Suprapubic skin (tissue), 4 donors: ENCODE measurements at regions not wholly inside any gene's neighbourhood (a gene's known extent, or its start where the extent isn't known, plus 50 kb on each side); places are given as distances from the start of the nearest gene placed in this dataset.

Experiments used
- DNase-seq, 2 donors: peaks; one replicate each; pipeline ENCODE4 v3.0.0-alpha.2; 2019; ENCODE audit warnings: low spot score in 2 of 2
- H3K27ac ChIP-seq: fragments of 200-600 bp; sonication (generic); one replicate; pipeline ENCODE4 v1.5.1; 2019
- H3K27me3 ChIP-seq: fragments of 200-600 bp; sonication (generic); one replicate; pipeline ENCODE4 v1.5.1; 2019
- H3K36me3 ChIP-seq: fragments of 200-600 bp; sonication (generic); one replicate; pipeline ENCODE4 v1.5.1; 2019
- H3K4me1 ChIP-seq: fragments of 200-600 bp; sonication (generic); one replicate; pipeline ENCODE4 v1.5.1; 2019
- H3K4me3 ChIP-seq: fragments of 200-600 bp; sonication (generic); one replicate; pipeline ENCODE4 v1.5.1; 2019; ENCODE audit warnings: mild to moderate bottlenecking
- H3K9me3 ChIP-seq: fragments of 200-600 bp; sonication (generic); one replicate; pipeline ENCODE4 v1.5.1; 2019
- EP300 ChIP-seq: sonication (generic); formaldehyde crosslinking; IDR thresholded peaks from one replicate; pipeline ENCODE4 v1.6.1; 2017; ENCODE audit warnings: antibody characterized with exemption
- POLR2A ChIP-seq, 2 donors: fragments of 450-650 bp; IDR thresholded peaks; one replicate each; pipeline ENCODE4 v1.6.1; 2017; ENCODE audit warnings: antibody characterized with exemption in 2 of 2, mild to moderate bottlenecking in 2 of 2, moderate library complexity in 2 of 2
- POLR2AphosphoS5 ChIP-seq, 3 donors: sonication (generic); formaldehyde crosslinking; IDR thresholded peaks; one replicate each; pipeline ENCODE4 v1.6.1; 2017; ENCODE audit warnings: antibody characterized with exemption in 3 of 3
- WGBS: methylation state at CpG from one replicate; pipeline ENCODE4 v1.1.5; 2018; 5-methylcytosine and 5-hydroxymethylcytosine counted together
- TF ChIP-seq, protein P1 (sequence below), 2 donors: fragments of 200-600 bp in 1 of 2; fragments of 450-650 bp in 1 of 2; sonication (generic) in 1 of 2; IDR thresholded peaks; one replicate each; pipeline ENCODE4 v1.5.1; 2016 to 2019; ENCODE audit warnings: antibody characterized with exemption in 2 of 2, mild to moderate bottlenecking in 1 of 2, moderate library complexity in 1 of 2

- Histone ChIP-seq H3K36me3 (no peaks in the 10 kb centered on the region), H3K27ac (no peak overlapping the region), H3K4me1 (no peaks in the 10 kb centered on the region), H3K9me3 (no peaks in the 10 kb centered on the region), H3K4me3 (no peak overlapping the region), H3K27me3 (peaks cover 15% of the 10 kb centered on the region)
- TF ChIP-seq, protein P1, sequence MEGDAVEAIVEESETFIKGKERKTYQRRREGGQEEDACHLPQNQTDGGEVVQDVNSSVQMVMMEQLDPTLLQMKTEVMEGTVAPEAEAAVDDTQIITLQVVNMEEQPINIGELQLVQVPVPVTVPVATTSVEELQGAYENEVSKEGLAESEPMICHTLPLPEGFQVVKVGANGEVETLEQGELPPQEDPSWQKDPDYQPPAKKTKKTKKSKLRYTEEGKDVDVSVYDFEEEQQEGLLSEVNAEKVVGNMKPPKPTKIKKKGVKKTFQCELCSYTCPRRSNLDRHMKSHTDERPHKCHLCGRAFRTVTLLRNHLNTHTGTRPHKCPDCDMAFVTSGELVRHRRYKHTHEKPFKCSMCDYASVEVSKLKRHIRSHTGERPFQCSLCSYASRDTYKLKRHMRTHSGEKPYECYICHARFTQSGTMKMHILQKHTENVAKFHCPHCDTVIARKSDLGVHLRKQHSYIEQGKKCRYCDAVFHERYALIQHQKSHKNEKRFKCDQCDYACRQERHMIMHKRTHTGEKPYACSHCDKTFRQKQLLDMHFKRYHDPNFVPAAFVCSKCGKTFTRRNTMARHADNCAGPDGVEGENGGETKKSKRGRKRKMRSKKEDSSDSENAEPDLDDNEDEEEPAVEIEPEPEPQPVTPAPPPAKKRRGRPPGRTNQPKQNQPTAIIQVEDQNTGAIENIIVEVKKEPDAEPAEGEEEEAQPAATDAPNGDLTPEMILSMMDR (IDR thresholded peaks at IDR 0.05), result no peak
- no peak for TF ChIP-seq POLR2A (IDR thresholded peaks at IDR 0.05)
- TF ChIP-seq EP300, result no peak
- no peak for TF ChIP-seq POLR2AphosphoS5 (IDR thresholded peaks at IDR 0.05)
- WGBS, result 87% methylated on average over 2 of the region's 2 CpGs
- DNase-seq, result no peak
Observed at GRCh38 chr9:134266418-134266817, 59.8 kb upstream of the RXRA start.

- Histone ChIP-seq H3K4me1 (no peaks in the 10 kb centered on the region), H3K36me3 (no peaks in the 10 kb centered on the region), H3K27me3 (peaks cover 15% of the 10 kb centered on the region), H3K27ac (no peak overlapping the region), H3K4me3 (no peak overlapping the region), H3K9me3 (no peaks in the 10 kb centered on the region)
- TF ChIP-seq EP300, result no peak
- no peak for TF ChIP-seq POLR2A (IDR thresholded peaks at IDR 0.05)
- TF ChIP-seq, protein P1 (IDR thresholded peaks at IDR 0.05), result no peak
- no peak for TF ChIP-seq POLR2AphosphoS5 (IDR thresholded peaks at IDR 0.05)
- 100% methylated on average over 1 of the region's 11 CpGs for WGBS
- DNase-seq, result no peak
Observed at GRCh38 chr9:134267305-134267880, 58.9 kb upstream of the RXRA start.

DNA sequence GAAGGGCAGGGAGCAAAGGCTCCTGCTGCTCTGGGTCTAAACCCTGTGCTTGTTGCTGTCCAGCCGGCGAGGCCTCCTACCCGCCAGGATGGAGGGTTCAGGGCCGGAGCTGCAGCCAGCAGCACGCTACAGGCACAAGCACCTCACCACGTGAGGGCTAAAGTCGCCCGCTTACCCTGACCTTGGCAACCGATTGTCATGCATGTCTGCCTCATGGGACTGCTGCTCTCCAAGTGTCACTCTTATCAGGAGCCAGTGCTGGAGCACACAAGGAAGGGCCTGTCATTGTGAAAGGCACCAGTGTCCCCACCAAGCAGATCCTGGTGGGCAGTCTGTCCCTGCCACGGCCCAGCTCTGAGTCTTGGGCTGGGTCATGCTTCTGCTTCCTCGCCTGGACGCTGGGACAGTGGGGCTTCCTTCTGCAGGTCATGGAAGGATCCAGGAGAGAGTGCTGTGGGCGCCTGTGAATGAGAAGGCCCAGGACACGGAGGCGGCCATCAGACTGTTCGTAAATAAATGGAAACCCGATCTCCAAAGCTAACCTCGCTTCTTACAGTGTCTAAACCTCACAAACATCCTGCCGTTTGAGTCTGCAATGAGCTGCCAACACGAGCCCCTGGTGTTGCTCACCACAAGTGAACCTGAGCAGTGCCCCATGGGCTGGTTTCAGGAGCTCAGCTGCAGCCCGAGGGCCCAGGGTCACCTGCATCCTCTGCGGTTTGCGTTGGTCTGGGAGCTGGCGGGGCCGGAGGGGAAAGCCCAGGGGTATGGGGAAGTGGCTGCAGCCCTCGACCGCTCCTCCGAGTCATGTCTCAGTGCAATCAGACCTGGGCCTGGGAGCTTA, 58.2 kb upstream of the RXRA start:
- DNase-seq, result no peak
- Histone ChIP-seq H3K27ac (no peak overlapping the region), H3K4me1 (no peaks in the 10 kb centered on the region), H3K27me3 (peaks cover 15% of the 10 kb centered on the region), H3K4me3 (no peak overlapping the region), H3K9me3 (no peaks in the 10 kb centered on the region), H3K36me3 (no peaks in the 10 kb centered on the region)
- TF ChIP-seq, protein P1 (IDR thresholded peaks at IDR 0.05), result no peak
- WGBS, result 87% methylated on average over 28 of the region's 28 CpGs

- TF ChIP-seq POLR2A (IDR thresholded peaks at IDR 0.05), result no peak
- H3K27ac ChIP-seq, result no peak overlapping the region
- no peak for DNase-seq
- H3K4me1 ChIP-seq, result no peaks in the 10 kb centered on the region
- WGBS, result 93% methylated on average over 6 of the region's 6 CpGs
- peaks cover 15% of the 10 kb centered on the region for H3K27me3 ChIP-seq
- H3K4me3 ChIP-seq, result no peak overlapping the region
- no peaks in the 10 kb centered on the region for H3K36me3 ChIP-seq
- no peaks in the 10 kb centered on the region for H3K9me3 ChIP-seq
Observed at GRCh38 chr9:134268747-134269146, 57.5 kb upstream of the RXRA start.

- Histone ChIP-seq H3K9me3 (no peaks in the 10 kb centered on the region), H3K4me3 (no peak overlapping the region), H3K36me3 (no peaks in the 10 kb centered on the region), H3K27ac (no peak overlapping the region), H3K4me1 (no peaks in the 10 kb centered on the region), H3K27me3 (peaks cover 12% of the 10 kb centered on the region)
- WGBS, result 48% methylated on average over 11 of the region's 24 CpGs
- TF ChIP-seq EP300 (no peak), POLR2A (IDR thresholded peaks at IDR 0.05) (no peak), POLR2AphosphoS5 (IDR thresholded peaks at IDR 0.05) (no peak)
- TF ChIP-seq, protein P1 (IDR thresholded peaks at IDR 0.05), result no peak
- DNase-seq, result no peak
Observed at GRCh38 chr9:134271338-134272301, 54.6 kb upstream of the RXRA start.
